DOHH2 (cell line): ENCODE measurements at regions not wholly inside any gene's neighbourhood (a gene's known extent, or its start where the extent isn't known, plus 50 kb on each side); places are given as distances from the start of the nearest gene placed in this dataset.

Experiments
- EZH2phosphoT487 ChIP-seq: fragments of 200-600 bp; sonication (generic); IDR thresholded peaks from 2 replicates; pipeline ENCODE4 v1.6.1; 2017; ENCODE audit warnings: borderline replicate concordance, mild to moderate bottlenecking, antibody characterized with exemption, low read length, moderate library complexity, mixed read lengths
- TF ChIP-seq, protein P1 (sequence below): fragments of 200-600 bp; sonication (generic); IDR thresholded peaks from one replicate; pipeline ENCODE4 v1.5.1; 2014; ENCODE audit warnings: antibody characterized with exemption, mild to moderate bottlenecking, low read depth, low read length; ENCODE audit not compliant: poor library complexity, severe bottlenecking

- TF ChIP-seq, protein P1, sequence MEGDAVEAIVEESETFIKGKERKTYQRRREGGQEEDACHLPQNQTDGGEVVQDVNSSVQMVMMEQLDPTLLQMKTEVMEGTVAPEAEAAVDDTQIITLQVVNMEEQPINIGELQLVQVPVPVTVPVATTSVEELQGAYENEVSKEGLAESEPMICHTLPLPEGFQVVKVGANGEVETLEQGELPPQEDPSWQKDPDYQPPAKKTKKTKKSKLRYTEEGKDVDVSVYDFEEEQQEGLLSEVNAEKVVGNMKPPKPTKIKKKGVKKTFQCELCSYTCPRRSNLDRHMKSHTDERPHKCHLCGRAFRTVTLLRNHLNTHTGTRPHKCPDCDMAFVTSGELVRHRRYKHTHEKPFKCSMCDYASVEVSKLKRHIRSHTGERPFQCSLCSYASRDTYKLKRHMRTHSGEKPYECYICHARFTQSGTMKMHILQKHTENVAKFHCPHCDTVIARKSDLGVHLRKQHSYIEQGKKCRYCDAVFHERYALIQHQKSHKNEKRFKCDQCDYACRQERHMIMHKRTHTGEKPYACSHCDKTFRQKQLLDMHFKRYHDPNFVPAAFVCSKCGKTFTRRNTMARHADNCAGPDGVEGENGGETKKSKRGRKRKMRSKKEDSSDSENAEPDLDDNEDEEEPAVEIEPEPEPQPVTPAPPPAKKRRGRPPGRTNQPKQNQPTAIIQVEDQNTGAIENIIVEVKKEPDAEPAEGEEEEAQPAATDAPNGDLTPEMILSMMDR: no peak
- no peak for TF ChIP-seq EZH2phosphoT487
These were observed 153.7 kb downstream of the AACS start for GRCh38 chr12:125218952-125219351.
